ENCODE measurements at regions not wholly inside any gene's neighbourhood (a gene's known extent, or its start where the extent isn't known, plus 50 kb on each side); places are given as distances from the start of the nearest gene placed in this dataset.

- H3K27me3 ChIP-seq (ENCODE audit: insufficient read depth, poor library complexity, severe bottlenecking), result peaks cover 3% of the 10 kb centered on the region
- no peaks in the 10 kb centered on the region for H3K36me3 ChIP-seq (ENCODE audit: low read depth)
- no peak for TF ChIP-seq CTCF (IDR thresholded peaks at IDR 0.05; ENCODE audit: poor library complexity, severe bottlenecking)
- no peaks in the 10 kb centered on the region for H3K4me1 ChIP-seq (ENCODE audit: insufficient read depth, poor library complexity, severe bottlenecking)
- H3K4me3 ChIP-seq (ENCODE audit: severe bottlenecking), result no peak overlapping the region
- H3K9me3 ChIP-seq (ENCODE audit: severe bottlenecking), result no peaks in the 10 kb centered on the region
- DNase-seq (ENCODE audit: low spot score) (no peak), ATAC-seq (ENCODE audit: low read depth) (no peak)
- H3K27ac ChIP-seq (ENCODE audit: poor library complexity, severe bottlenecking), result no peak overlapping the region
These were observed 552.6 kb downstream of the MRPL39 start for GRCh38 chr21:25054689-25055088.

GRCh38 chr21:25039461-25040380, 567.6 kb downstream of the MRPL39 start:
- no peak overlapping the region for H3K27ac ChIP-seq (ENCODE audit: poor library complexity, severe bottlenecking)

GRCh38 chr21:25036775-25037174, 570.5 kb downstream of the MRPL39 start:
- Histone ChIP-seq H3K27me3 (ENCODE audit: insufficient read depth, poor library complexity, severe bottlenecking) (peaks cover 10% of the 10 kb centered on the region), H3K36me3 (ENCODE audit: low read depth) (no peaks in the 10 kb centered on the region), H3K4me1 (ENCODE audit: insufficient read depth, poor library complexity, severe bottlenecking) (no peaks in the 10 kb centered on the region), H3K4me3 (ENCODE audit: severe bottlenecking) (no peak overlapping the region), H3K9me3 (ENCODE audit: severe bottlenecking) (no peaks in the 10 kb centered on the region), H3K27ac (ENCODE audit: poor library complexity, severe bottlenecking) (no peak overlapping the region)
- ATAC-seq (ENCODE audit: low read depth) (no peak), DNase-seq (ENCODE audit: low spot score) (no peak)
- TF ChIP-seq CTCF (IDR thresholded peaks at IDR 0.05; ENCODE audit: poor library complexity, severe bottlenecking), result no peak

More at GRCh38 chr21:25039461-25040380, 567.6 kb downstream of the MRPL39 start:
- Histone ChIP-seq H3K27me3 (ENCODE audit: insufficient read depth, poor library complexity, severe bottlenecking) (peaks cover 24% of the 10 kb centered on the region), H3K4me1 (ENCODE audit: insufficient read depth, poor library complexity, severe bottlenecking) (no peaks in the 10 kb centered on the region), H3K4me3 (ENCODE audit: severe bottlenecking) (no peak overlapping the region), H3K36me3 (ENCODE audit: low read depth) (no peaks in the 10 kb centered on the region), H3K9me3 (ENCODE audit: severe bottlenecking) (no peaks in the 10 kb centered on the region)
- TF ChIP-seq CTCF (IDR thresholded peaks at IDR 0.05; ENCODE audit: poor library complexity, severe bottlenecking), result peak; percentile 54
- ATAC-seq (ENCODE audit: low read depth), result no peak; the same call in 2 of the 3 replicates
- DNase-seq (ENCODE audit: low spot score), result no peak

GRCh38 chr21:25031750-25032149, 575.5 kb downstream of the MRPL39 start:
- Histone ChIP-seq H3K4me1 (ENCODE audit: insufficient read depth, poor library complexity, severe bottlenecking) (no peaks in the 10 kb centered on the region), H3K36me3 (ENCODE audit: low read depth) (no peaks in the 10 kb centered on the region), H3K9me3 (ENCODE audit: severe bottlenecking) (no peaks in the 10 kb centered on the region), H3K27ac (ENCODE audit: poor library complexity, severe bottlenecking) (no peak overlapping the region), H3K27me3 (ENCODE audit: insufficient read depth, poor library complexity, severe bottlenecking) (no peaks in the 10 kb centered on the region), H3K4me3 (ENCODE audit: severe bottlenecking) (no peak overlapping the region)
- DNase-seq (ENCODE audit: low spot score) (no peak), ATAC-seq (ENCODE audit: low read depth) (no peak)
- TF ChIP-seq CTCF (IDR thresholded peaks at IDR 0.05; ENCODE audit: poor library complexity, severe bottlenecking), result no peak

- no peaks in the 10 kb centered on the region for H3K9me3 ChIP-seq (ENCODE audit: severe bottlenecking)
- TF ChIP-seq CTCF (IDR thresholded peaks at IDR 0.05; ENCODE audit: poor library complexity, severe bottlenecking), result no peak
- no peak for ATAC-seq (ENCODE audit: low read depth)
These were observed 577.7 kb downstream of the MRPL39 start for GRCh38 chr21:25029580-25029979.

More at GRCh38 chr21:25029580-25029979, 577.7 kb downstream of the MRPL39 start:
- Histone ChIP-seq H3K4me1 (ENCODE audit: insufficient read depth, poor library complexity, severe bottlenecking) (no peaks in the 10 kb centered on the region), H3K36me3 (ENCODE audit: low read depth) (no peaks in the 10 kb centered on the region), H3K4me3 (ENCODE audit: severe bottlenecking) (no peak overlapping the region), H3K27me3 (ENCODE audit: insufficient read depth, poor library complexity, severe bottlenecking) (no peaks in the 10 kb centered on the region), H3K27ac (ENCODE audit: poor library complexity, severe bottlenecking) (no peak overlapping the region)
- no peak for DNase-seq (ENCODE audit: low spot score)

Data from RWPE2 (cell line).